ENCODE measurements at regions not wholly inside any gene's neighbourhood (a gene's known extent, or its start where the extent isn't known, plus 50 kb on each side); places are given as distances from the start of the nearest gene placed in this dataset.

- Histone ChIP-seq H3K4me3 (IDR thresholded peaks at IDR 0.05; ENCODE audit: insufficient read depth, low read depth, low read length) (no peak overlapping the region), H3K79me2 (ENCODE audit: insufficient read depth, low read depth) (no peaks in the 10 kb centered on the region), H3K4me2 (no peak overlapping the region), H4K20me1 (ENCODE audit: insufficient read depth) (no peaks in the 10 kb centered on the region), H2AFZ (ENCODE audit: low read depth) (no peak overlapping the region), H3K27ac (no peak overlapping the region), H3K36me3 (ENCODE audit: insufficient read depth) (no peaks in the 10 kb centered on the region), H3K9ac (no peak overlapping the region), H3K27me3 (ENCODE audit: insufficient read depth, low read depth) (no peaks in the 10 kb centered on the region), H3K4me1 (ENCODE audit: low read depth, poor library complexity, severe bottlenecking) (peaks cover 8% of the 10 kb centered on the region)
- no peak for TF ChIP-seq CTCF (conservative IDR thresholded peaks at IDR 0.05; ENCODE audit: low read depth, low read length)
Observed at GRCh38 chr6:151721671-151722070, 85.8 kb upstream of the ESR1 start.

DNA sequence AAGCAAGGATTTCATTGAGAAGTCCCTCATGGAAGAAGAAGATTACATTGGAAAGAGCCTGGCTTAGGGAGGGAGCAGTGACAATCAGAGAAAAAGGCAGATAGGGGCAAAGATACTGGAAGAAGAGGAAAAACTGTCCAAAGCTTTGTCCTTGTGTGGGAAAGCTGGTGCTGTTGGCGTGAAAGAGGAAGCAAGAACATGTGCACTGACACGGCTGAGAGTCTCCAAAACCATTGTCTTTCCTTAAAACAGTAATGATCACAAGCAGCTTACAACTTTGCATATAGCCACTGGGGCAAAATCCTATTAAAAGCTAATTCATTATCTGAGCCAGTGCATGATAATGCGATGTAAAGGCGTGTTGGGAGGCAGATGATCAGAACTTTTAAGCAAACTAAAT is 85.1 kb upstream of the ESR1 start:
- Histone ChIP-seq H3K9ac (no peak overlapping the region), H3K79me2 (ENCODE audit: insufficient read depth, low read depth) (no peaks in the 10 kb centered on the region), H3K36me3 (ENCODE audit: insufficient read depth) (no peaks in the 10 kb centered on the region), H3K4me2 (no peak overlapping the region), H3K27me3 (ENCODE audit: insufficient read depth, low read depth) (no peaks in the 10 kb centered on the region), H4K20me1 (ENCODE audit: insufficient read depth) (no peaks in the 10 kb centered on the region), H3K27ac (no peak overlapping the region), H3K4me1 (ENCODE audit: low read depth, poor library complexity, severe bottlenecking) (peaks cover 8% of the 10 kb centered on the region), H3K4me3 (IDR thresholded peaks at IDR 0.05; ENCODE audit: insufficient read depth, low read depth, low read length) (no peak overlapping the region), H2AFZ (ENCODE audit: low read depth) (no peak overlapping the region)
- no peak for TF ChIP-seq CTCF (conservative IDR thresholded peaks at IDR 0.05; ENCODE audit: low read depth, low read length)

GRCh38 chr6:151723152-151723551 is 84.3 kb upstream of the ESR1 start:
- Histone ChIP-seq H3K4me1 (ENCODE audit: low read depth, poor library complexity, severe bottlenecking) (peaks cover 8% of the 10 kb centered on the region), H2AFZ (ENCODE audit: low read depth) (no peak overlapping the region), H3K27ac (no peak overlapping the region), H3K9ac (no peak overlapping the region), H3K36me3 (ENCODE audit: insufficient read depth) (no peaks in the 10 kb centered on the region), H4K20me1 (ENCODE audit: insufficient read depth) (no peaks in the 10 kb centered on the region), H3K27me3 (ENCODE audit: insufficient read depth, low read depth) (no peaks in the 10 kb centered on the region), H3K79me2 (ENCODE audit: insufficient read depth, low read depth) (no peaks in the 10 kb centered on the region), H3K4me3 (IDR thresholded peaks at IDR 0.05; ENCODE audit: insufficient read depth, low read depth, low read length) (no peak overlapping the region), H3K4me2 (no peak overlapping the region)
- TF ChIP-seq CTCF (conservative IDR thresholded peaks at IDR 0.05; ENCODE audit: low read depth, low read length): no peak

GRCh38 chr6:151729829-151730495 is 77.5 kb upstream of the ESR1 start:
- no peaks in the 10 kb centered on the region for H3K27me3 ChIP-seq (ENCODE audit: insufficient read depth, low read depth)
- no peak overlapping the region for H3K4me2 ChIP-seq
- no peak overlapping the region for H3K4me3 ChIP-seq (IDR thresholded peaks at IDR 0.05; ENCODE audit: insufficient read depth, low read depth, low read length)
- no peak overlapping the region for H3K27ac ChIP-seq
- H4K20me1 ChIP-seq (ENCODE audit: insufficient read depth): no peaks in the 10 kb centered on the region
- H2AFZ ChIP-seq (ENCODE audit: low read depth): no peak overlapping the region
- TF ChIP-seq CTCF (conservative IDR thresholded peaks at IDR 0.05; ENCODE audit: low read depth, low read length): no peak
- H3K9ac ChIP-seq: no peak overlapping the region
- no peaks in the 10 kb centered on the region for H3K4me1 ChIP-seq (ENCODE audit: low read depth, poor library complexity, severe bottlenecking)
- no peaks in the 10 kb centered on the region for H3K36me3 ChIP-seq (ENCODE audit: insufficient read depth)
- no peaks in the 10 kb centered on the region for H3K79me2 ChIP-seq (ENCODE audit: insufficient read depth, low read depth)
